ENCODE measurements at regions not wholly inside any gene's neighbourhood (a gene's known extent, or its start where the extent isn't known, plus 50 kb on each side); places are given as distances from the start of the nearest gene placed in this dataset.
"Not testable (repeated sequence)": the region's sequence is repeated elsewhere in the genome, so short reads cannot be mapped to it uniquely, and the experiment has no call there.

DNA sequence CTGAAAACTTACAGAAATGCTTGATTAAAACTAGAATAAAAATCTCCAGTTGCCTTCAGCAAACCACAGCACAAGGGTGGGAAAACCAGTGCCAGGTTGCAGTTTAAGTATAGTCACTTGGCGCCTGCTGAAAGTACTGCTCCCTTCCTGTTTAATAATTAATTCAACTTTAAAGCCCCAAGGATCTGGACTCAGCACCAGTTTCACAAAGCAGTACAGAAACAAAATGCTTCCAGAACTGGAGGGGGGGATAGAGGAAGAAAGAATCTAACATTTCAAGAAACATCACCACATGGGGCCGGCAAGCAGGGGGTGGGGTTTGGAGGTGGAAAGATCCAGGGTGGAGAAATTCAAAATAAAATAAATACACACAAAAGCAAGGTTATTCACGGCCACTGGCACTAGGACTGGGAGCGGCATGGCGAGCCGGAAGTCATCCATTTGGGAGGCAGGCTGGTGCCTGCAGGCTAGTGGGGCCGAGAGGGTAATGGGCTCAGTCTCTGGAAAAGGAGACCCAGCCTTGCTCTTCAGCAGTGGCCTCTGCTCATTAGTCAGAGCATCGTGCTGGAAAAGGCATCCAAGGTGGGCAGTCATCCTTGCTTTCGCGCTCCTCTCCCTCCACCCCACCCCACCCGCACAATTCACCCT, 85.8 kb downstream of the POU3F3 start:
- H3K4me1 ChIP-seq (replicated peaks in 1 of 2), result peaks cover 0 to 5% of the 10 kb centered on the region in 2 donors
- H3K4me3 ChIP-seq, result no peak overlapping the region
- H3K27ac ChIP-seq, result no peak overlapping the region
- no peak for ATAC-seq (replicated peaks in 6 of 8)
- 0 to 100% (median 46%) methylated on average over 1 to 3 of the region's 11 CpGs; no CpG with 5 or more reads in 2 of the 10 experiments for WGBS, 10 experiments
- in situ Hi-C loops (cut with MboI; ENCODE audit: low pct_unique_long_range_greater_than_20kb in 2 of 9, low sequenced_read_pairs in 9 of 9, unreplicated experiment in 9 of 9), result no loop called here

DNA sequence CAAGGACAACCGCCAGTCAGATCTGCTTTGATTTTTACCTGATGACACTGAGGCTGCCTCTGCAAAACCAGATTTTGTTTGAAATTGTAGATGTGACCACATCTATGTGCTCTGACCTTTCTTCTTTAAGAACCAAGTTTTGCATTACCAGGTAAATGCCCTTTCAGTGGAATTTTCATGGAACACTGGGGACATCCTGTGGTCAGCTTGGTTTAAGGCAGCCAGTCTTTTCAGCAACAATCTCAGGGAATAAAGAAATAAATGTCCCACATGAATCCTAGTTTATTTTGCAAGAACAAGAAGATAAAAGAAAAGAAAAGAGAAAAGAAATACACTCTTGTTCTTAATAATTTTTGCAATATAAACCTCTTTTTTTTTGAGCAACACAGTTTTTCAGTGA, 90.6 kb downstream of the POU3F3 start:
- Histone ChIP-seq H3K4me3 (no peak overlapping the region), H3K4me1 (replicated peaks in 1 of 2) (peaks cover 0 to 5% of the 10 kb centered on the region in 2 donors), H3K27ac (no peak overlapping the region)
- in situ Hi-C loops (cut with MboI; ENCODE audit: low pct_unique_long_range_greater_than_20kb in 2 of 9, low sequenced_read_pairs in 9 of 9, unreplicated experiment in 9 of 9), result no loop called here
- 11 to 100% (median 100%) methylated on average over 1 of the region's 1 CpG; no CpG with 5 or more reads in 3 of the 10 experiments for WGBS, 10 experiments
- peak in 1 of 8 experiments; percentile 29 for ATAC-seq (replicated peaks in 6 of 8)

DNA sequence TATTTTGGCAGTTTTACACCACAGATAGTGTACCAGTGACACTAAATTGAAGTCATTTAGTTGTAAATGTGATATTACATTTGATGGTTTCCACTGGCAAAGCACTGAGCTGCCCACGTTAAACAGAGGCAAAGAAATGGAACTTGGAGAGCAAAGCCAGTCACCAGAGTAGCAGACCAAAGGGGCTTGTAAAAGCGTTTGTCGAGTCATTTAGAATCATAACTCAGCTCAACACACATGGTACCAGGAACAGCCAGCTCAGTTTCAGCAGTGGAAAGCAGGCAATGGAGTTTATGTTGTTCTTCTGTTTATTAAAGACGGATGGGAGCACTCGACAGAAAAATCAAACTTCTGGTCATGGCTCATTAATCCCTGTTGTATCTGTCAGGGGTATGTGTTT, 91.2 kb downstream of the POU3F3 start:
- in situ Hi-C loops (cut with MboI; ENCODE audit: low pct_unique_long_range_greater_than_20kb in 2 of 9, low sequenced_read_pairs in 9 of 9, unreplicated experiment in 9 of 9), result no loop called here
- H3K4me3 ChIP-seq, result no peak overlapping the region
- 9 to 100% (median 72%) methylated on average over 1 to 4 of the region's 5 CpGs; no CpG with 5 or more reads in 2 of the 10 experiments for WGBS, 10 experiments
- ATAC-seq (replicated peaks in 6 of 8), result no peak
- peaks cover 0 to 5% of the 10 kb centered on the region in 2 donors for H3K4me1 ChIP-seq (replicated peaks in 1 of 2)
- H3K27ac ChIP-seq, result no peak overlapping the region

DNA sequence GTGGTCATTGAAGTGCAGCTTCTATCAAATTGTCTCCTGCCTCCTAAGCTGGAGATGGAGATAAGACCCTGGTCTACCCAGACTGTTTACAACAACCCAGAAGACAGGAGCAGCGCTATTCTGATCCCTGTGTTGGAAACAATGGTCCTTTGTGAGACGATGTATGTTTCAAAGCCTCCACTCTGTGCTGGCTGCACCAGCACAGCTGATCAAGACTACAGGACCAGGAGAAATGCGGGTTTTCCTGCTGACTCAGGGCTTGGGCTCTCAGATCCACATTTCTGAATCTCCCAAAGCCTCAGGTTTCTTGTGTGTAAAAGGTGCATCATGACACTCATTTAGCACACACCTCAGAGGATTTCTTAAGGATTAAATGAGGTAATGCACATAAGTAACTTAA, 92.0 kb downstream of the POU3F3 start:
- in situ Hi-C loops (cut with MboI; ENCODE audit: low pct_unique_long_range_greater_than_20kb in 2 of 9, low sequenced_read_pairs in 9 of 9, unreplicated experiment in 9 of 9), result no loop called here
- no peak overlapping the region for H3K4me3 ChIP-seq
- peak in 2 of 8 experiments; percentile 29 to 41 for ATAC-seq (replicated peaks in 6 of 8)
- peaks cover 0 to 5% of the 10 kb centered on the region in 2 donors for H3K4me1 ChIP-seq (replicated peaks in 1 of 2)
- no peak overlapping the region for H3K27ac ChIP-seq
- WGBS, 10 experiments, result 8 to 100% (median 52%) methylated on average over 1 to 2 of the region's 3 CpGs; no CpG with 5 or more reads in 6 of the 10 experiments

DNA sequence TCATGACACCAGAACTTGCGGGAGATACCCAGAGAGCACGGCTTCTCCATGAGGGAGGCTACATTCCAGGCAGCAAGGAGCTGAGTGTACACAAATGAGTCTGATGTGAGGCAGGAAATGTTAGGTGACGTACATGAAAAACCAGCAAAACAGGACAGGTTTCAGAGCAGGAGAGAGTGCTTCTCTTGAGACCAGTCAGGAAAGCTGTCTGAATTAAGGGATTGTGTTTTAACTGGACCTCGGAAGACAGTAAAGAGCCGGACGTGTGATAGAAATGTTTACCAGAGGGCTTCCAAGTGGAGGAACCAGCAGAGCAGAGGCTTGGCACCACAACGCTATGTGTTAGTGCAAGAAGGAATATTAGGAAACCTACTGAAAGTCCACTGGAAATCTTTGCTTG, 90.4 kb upstream of the MRPS9 start:
- H3K4me3 ChIP-seq; H3K4me1 ChIP-seq (replicated peaks in 1 of 2); H3K27ac ChIP-seq; ATAC-seq (replicated peaks in 6 of 8); in situ Hi-C loops (cut with MboI; ENCODE audit: low pct_unique_long_range_greater_than_20kb in 2 of 9, low sequenced_read_pairs in 9 of 9, unreplicated experiment in 9 of 9): not testable (repeated sequence)
- whole genome bisulfite sequencing, 10 experiments, result 36 to 100% (median 79%) methylated on average over 1 to 6 of the region's 7 CpGs; no CpG with 5 or more reads in 4 of the 10 experiments

DNA sequence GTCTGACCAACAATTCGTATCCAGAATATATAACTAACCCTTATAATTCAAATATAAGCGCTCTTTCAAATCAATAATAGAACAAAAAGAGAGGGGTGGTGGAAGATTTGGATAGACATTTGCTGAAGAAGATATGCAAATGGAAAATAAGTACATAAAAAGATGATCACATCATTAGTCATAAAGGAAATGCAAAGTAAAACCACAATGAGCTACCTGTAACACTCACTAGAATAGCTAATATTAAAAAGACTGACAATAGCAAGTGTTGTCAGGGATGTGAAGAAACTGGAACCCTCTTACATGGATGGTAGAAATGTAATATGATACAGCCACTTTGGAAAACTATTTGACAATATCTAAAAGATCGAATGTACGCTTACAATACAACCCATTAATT, 84.9 kb upstream of the MRPS9 start:
- Histone ChIP-seq H3K27ac (no peak overlapping the region), H3K4me1 (replicated peaks in 1 of 2) (no peaks in the 10 kb centered on the region), H3K4me3 (no peak overlapping the region)
- no peak for ATAC-seq (replicated peaks in 6 of 8)
- 28 to 100% (median 87%) methylated on average over 3 to 4 of the region's 4 CpGs for WGBS, 10 experiments
- in situ Hi-C loops (cut with MboI; ENCODE audit: low pct_unique_long_range_greater_than_20kb in 2 of 9, low sequenced_read_pairs in 9 of 9, unreplicated experiment in 9 of 9), result no loop called here

DNA sequence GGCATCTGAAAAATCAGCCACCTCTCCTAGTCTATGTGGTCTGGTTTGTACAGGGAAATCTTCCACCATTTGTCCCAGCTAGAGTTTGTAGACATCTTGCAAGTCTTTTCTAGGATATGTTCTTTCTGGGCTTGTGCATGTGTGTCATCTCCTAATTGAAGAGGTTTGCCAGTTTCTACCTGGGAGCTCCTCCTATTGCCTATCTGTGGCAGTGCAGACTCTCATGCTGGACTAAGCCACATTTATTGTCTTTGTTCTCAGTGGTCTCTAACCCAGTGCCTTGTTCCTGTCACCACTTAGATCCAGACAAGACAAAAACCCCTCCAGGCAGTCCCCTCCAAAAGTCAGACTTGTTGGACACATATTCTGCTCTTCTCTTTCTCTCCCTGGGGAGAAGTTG, 72.0 kb upstream of the MRPS9 start:
- no peak for ATAC-seq (replicated peaks in 6 of 8)
- in situ Hi-C loops (cut with MboI; ENCODE audit: low pct_unique_long_range_greater_than_20kb in 2 of 9, low sequenced_read_pairs in 9 of 9, unreplicated experiment in 9 of 9), result no loop called here
- Histone ChIP-seq H3K4me3 (no peak overlapping the region), H3K27ac (no peak overlapping the region), H3K4me1 (replicated peaks in 1 of 2) (no peaks in the 10 kb centered on the region)

DNA sequence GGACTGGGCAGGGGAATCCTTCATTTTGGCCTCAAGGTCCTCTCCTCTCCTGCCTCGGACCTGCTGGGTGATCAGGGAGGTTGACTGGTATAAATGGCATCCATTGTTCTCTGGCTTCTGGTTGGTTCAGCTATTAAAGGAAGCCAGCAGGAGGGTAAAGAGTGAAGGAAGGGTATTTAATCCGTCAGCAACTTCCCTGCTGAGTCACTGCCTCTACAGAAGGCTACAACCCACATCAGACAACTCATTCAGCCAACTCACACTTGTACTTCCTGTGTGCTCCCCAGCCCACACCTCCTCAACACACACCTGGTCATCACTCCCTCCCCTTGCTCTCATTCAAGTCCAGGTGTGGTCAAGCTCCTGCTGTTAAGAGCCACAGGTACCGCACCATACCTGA, 68.3 kb upstream of the MRPS9 start:
- 0 to 67% (median 57%) methylated on average over 1 to 3 of the region's 3 CpGs; no CpG with 5 or more reads in 4 of the 10 experiments for WGBS, 10 experiments
- H3K4me1 ChIP-seq (replicated peaks in 1 of 2), result no peaks in the 10 kb centered on the region
- H3K27ac ChIP-seq, result no peak overlapping the region
- ATAC-seq (replicated peaks in 6 of 8), result no peak
- no peak overlapping the region for H3K4me3 ChIP-seq
- in situ Hi-C loops (cut with MboI; ENCODE audit: low pct_unique_long_range_greater_than_20kb in 2 of 9, low sequenced_read_pairs in 9 of 9, unreplicated experiment in 9 of 9), result no loop called here

DNA sequence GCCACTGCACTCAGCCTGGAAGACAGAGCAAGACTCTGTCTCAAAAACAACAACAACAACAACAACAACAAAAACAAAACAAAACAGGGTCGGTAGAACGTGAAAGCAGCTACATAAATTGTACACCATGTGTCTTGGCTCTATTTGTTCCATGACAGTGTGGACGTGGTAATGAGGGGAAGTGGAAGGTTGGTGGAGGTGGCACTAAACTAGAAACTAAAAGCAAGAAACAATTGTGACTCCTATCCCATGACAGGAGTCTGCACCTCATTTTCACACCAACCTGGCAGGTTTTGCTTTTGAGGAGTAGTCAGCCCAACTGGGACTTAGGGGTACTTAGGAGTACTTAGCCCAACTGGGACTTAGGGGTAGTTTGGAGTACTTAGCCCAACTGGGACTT, 62.5 kb upstream of the MRPS9 start:
- no peak overlapping the region for H3K27ac ChIP-seq
- WGBS, 10 experiments, result 0 to 100% (median 48%) methylated on average over 1 to 3 of the region's 3 CpGs; no CpG with 5 or more reads in 3 of the 10 experiments
- in situ Hi-C loops (cut with MboI; ENCODE audit: low pct_unique_long_range_greater_than_20kb in 2 of 9, low sequenced_read_pairs in 9 of 9, unreplicated experiment in 9 of 9), result no loop called here
- H3K4me3 ChIP-seq, result no peak overlapping the region
- no peaks in the 10 kb centered on the region for H3K4me1 ChIP-seq (replicated peaks in 1 of 2)
- ATAC-seq (replicated peaks in 6 of 8), result no peak

DNA sequence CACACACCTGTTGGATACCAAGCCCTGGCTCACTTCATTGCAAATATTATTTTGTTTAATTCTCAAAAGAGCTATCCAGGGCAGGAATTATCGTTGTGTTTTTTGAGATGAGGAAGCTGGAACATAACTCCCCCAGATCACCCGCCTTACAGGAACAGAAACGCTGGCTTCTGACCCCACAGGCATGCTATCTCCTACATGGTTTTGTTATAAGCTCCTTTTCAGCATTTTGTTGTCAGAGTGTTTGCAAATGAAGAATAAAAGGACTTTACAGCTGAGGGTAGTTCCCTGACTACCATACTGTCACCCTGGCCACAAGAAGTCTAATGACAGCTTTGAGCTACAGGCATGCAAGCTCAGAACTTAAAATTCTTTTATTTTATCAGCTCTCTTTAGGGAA, 62.0 kb upstream of the MRPS9 start:
- ATAC-seq (replicated peaks in 6 of 8), result no peak
- Histone ChIP-seq H3K4me3 (no peak overlapping the region), H3K27ac (no peak overlapping the region), H3K4me1 (replicated peaks in 1 of 2) (no peaks in the 10 kb centered on the region)
- in situ Hi-C loops (cut with MboI; ENCODE audit: low pct_unique_long_range_greater_than_20kb in 2 of 9, low sequenced_read_pairs in 9 of 9, unreplicated experiment in 9 of 9), result no loop called here
- 8 to 87% (median 80%) methylated on average over 2 to 3 of the region's 3 CpGs; no CpG with 5 or more reads in 5 of the 10 experiments for WGBS, 10 experiments

DNA sequence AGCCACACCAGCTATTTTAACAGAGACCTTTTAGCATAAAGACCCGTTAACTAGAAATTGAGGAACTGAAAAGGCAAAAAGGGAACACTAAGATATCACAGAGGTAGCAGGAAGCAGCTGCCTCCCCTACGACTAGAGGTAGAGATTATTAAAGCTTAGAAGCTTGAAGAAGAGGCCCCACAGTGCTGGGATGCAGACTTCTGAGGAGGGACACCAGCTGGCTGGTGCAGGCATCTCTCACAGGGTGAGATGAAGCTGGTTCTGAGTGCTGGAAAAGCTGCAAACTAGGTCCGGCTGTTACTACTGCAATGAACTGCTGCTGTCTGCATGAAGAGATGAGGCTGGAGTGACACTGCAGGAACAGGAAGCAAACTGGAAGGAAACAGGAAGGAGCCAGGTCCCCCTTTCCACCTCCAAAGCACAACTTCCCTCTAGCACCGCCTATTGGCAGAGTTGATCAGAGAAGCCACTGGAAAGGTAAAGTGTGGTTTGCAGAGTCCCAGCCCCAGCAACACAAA, 61.2 kb upstream of the MRPS9 start:
- H3K4me1 ChIP-seq (replicated peaks in 1 of 2), result no peaks in the 10 kb centered on the region
- no peak for ATAC-seq (replicated peaks in 6 of 8)
- H3K27ac ChIP-seq, result no peak overlapping the region
- in situ Hi-C loops (cut with MboI; ENCODE audit: low pct_unique_long_range_greater_than_20kb in 2 of 9, low sequenced_read_pairs in 9 of 9, unreplicated experiment in 9 of 9), result no loop called here
- H3K4me3 ChIP-seq, result no peak overlapping the region
- WGBS, 10 experiments, result 10 to 100% (median 77%) methylated on average over 1 to 4 of the region's 4 CpGs; no CpG with 5 or more reads in 2 of the 10 experiments

DNA sequence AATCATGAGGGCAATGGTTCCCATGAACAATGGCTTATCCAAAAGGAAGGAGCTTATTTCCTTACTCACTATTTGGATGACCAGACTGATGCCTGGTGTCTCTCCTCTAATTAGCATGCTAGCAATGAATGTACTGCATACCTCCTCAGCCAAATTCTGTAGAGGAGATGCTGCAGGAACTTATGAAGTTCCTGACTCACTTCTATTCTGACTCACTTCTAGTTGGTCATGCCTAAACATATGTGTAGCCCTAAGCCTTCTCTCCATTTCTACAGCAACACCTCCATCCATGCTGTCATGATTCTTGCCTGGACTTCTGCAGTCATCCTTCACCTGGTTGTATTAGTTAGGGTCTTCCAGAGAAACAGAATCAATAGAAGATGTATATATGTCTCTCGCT, 59.9 kb upstream of the MRPS9 start:
- in situ Hi-C loops (cut with MboI; ENCODE audit: low pct_unique_long_range_greater_than_20kb in 2 of 9, low sequenced_read_pairs in 9 of 9, unreplicated experiment in 9 of 9), result no loop called here
- ATAC-seq (replicated peaks in 6 of 8), result no peak
- no peak overlapping the region for H3K4me3 ChIP-seq
- no peak overlapping the region for H3K27ac ChIP-seq
- WGBS, 10 experiments, result 40 to 100% (median 83%) methylated on average over 1 of the region's 1 CpG; no CpG with 5 or more reads in 5 of the 10 experiments
- no peaks in the 10 kb centered on the region for H3K4me1 ChIP-seq (replicated peaks in 1 of 2)

DNA sequence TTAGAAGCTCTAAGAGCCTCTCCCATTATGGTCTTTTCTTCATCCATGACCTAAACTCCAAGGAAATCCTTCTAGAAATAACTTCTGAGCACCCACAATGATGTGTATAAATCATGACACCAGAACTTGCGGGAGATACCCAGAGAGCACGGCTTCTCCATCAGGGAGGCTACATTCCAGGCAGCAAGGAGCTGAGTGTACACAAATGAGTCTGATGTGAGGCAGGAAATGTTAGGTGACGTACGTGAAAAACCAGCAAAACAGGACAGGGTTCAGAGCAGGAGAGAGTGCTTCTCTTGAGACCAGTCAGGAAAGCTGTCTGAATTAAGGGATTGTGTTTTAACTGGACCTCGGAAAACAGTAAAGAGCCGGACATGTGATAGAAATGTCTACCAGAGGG, 58.1 kb upstream of the MRPS9 start:
- 95 to 100% (median 96%) methylated on average over 2 to 6 of the region's 6 CpGs; no CpG with 5 or more reads in 7 of the 10 experiments for WGBS, 10 experiments
- ATAC-seq (replicated peaks in 6 of 8), result not testable (repeated sequence)

DNA sequence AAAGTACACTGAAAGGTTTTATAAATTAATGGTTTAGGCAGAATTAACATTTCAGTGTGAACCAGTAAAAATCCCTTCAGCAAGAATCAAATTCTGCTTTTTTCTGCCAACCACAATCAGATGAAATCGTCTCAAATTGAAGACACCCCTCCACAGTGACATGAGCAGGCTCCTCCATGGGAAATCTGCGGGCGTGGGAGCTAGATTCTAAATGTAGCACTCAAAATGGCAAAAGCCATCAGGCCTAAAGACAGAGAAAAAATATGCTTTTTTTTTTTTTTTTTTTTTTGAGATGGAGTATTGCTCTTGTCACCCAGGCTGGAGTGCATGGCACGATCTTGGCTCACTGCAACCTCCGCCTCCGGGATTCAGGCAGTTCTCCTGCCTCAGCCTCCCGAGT, 55.8 kb upstream of the MRPS9 start:
- H3K4me1 ChIP-seq (replicated peaks in 1 of 2), result no peaks in the 10 kb centered on the region
- WGBS, 10 experiments, result 21 to 100% (median 87%) methylated on average over 3 to 5 of the region's 7 CpGs; no CpG with 5 or more reads in 1 of the 10 experiments
- in situ Hi-C loops (cut with MboI; ENCODE audit: low pct_unique_long_range_greater_than_20kb in 2 of 9, low sequenced_read_pairs in 9 of 9, unreplicated experiment in 9 of 9), result no loop called here
- H3K4me3 ChIP-seq, result no peak overlapping the region
- no peak for ATAC-seq (replicated peaks in 6 of 8)
- H3K27ac ChIP-seq, result no peak overlapping the region

More for the DNA sequence above, 58.1 kb upstream of the MRPS9 start:
- in situ Hi-C loops (cut with MboI; ENCODE audit: low pct_unique_long_range_greater_than_20kb in 2 of 9, low sequenced_read_pairs in 9 of 9, unreplicated experiment in 9 of 9); H3K4me3 ChIP-seq; H3K27ac ChIP-seq; H3K4me1 ChIP-seq (replicated peaks in 1 of 2): not testable (repeated sequence)

All from motor neuron (in vitro differentiated cells).